Astrocyte (in vitro differentiated cells and primary cell): ENCODE measurements at regions not wholly inside any gene's neighbourhood (a gene's known extent, or its start where the extent isn't known, plus 50 kb on each side); places are given as distances from the start of the nearest gene placed in this dataset.

ENCODE experiments used
- EZH2 ChIP-seq: IDR thresholded peaks from 2 replicates; pipeline ENCODE4 v1.6.1; 2012; ENCODE audit warnings: mild to moderate bottlenecking, low read length, inconsistent platforms; ENCODE audit not compliant: insufficient read depth
- TF ChIP-seq, protein P1 (sequence below): IDR thresholded peaks from 2 replicates; pipeline ENCODE4 v1.5.1; 2011; ENCODE audit warnings: low read depth, mild to moderate bottlenecking, inconsistent platforms, low read length, moderate library complexity; ENCODE audit not compliant: insufficient read depth

DNA sequence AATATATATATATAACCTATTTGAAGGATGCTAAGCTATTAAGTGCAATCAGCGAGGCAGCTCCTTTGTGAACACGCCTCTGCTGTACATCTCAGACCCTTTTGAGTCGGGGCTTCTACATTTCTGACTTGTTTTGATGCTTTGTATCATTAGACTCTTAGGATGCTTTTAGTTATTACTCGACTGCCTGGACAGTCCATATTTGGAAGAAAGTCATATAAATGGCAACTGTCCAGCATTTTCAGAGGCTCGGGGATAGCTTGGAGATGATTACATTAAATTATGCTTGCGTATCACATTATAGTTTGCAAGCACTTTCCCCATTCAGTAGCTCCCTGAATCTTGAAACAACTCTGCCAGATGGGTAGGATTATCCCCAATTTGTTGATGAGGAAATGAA lies 257.9 kb downstream of the PTEN start:
- TF ChIP-seq, protein P1, sequence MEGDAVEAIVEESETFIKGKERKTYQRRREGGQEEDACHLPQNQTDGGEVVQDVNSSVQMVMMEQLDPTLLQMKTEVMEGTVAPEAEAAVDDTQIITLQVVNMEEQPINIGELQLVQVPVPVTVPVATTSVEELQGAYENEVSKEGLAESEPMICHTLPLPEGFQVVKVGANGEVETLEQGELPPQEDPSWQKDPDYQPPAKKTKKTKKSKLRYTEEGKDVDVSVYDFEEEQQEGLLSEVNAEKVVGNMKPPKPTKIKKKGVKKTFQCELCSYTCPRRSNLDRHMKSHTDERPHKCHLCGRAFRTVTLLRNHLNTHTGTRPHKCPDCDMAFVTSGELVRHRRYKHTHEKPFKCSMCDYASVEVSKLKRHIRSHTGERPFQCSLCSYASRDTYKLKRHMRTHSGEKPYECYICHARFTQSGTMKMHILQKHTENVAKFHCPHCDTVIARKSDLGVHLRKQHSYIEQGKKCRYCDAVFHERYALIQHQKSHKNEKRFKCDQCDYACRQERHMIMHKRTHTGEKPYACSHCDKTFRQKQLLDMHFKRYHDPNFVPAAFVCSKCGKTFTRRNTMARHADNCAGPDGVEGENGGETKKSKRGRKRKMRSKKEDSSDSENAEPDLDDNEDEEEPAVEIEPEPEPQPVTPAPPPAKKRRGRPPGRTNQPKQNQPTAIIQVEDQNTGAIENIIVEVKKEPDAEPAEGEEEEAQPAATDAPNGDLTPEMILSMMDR: no peak
- no peak for TF ChIP-seq EZH2
